Putamen (tissue), 1 donor: ENCODE measurements at regions not wholly inside any gene's neighbourhood (a gene's known extent, or its start where the extent isn't known, plus 50 kb on each side); places are given as distances from the start of the nearest gene placed in this dataset.
"Not testable (repeated sequence)": the region's sequence is repeated elsewhere in the genome, so short reads cannot be mapped to it uniquely, and the experiment has no call there.

Experiments used
- DNase-seq: peaks from one replicate; pipeline ENCODE4 v3.0.0-alpha.2; 2016; ENCODE audit warnings: low spot score

- DNase-seq = no peak
These were observed 584.0 kb downstream of the CHSY3 start for GRCh38 chr5:130488252-130488651.

- no peak for DNase-seq
These were observed 575.0 kb downstream of the CHSY3 start for GRCh38 chr5:130479045-130479804.

- DNase-seq = no peak
These were observed 572.1 kb downstream of the CHSY3 start for GRCh38 chr5:130476325-130476724.

GRCh38 chr5:130462516-130462915 lies 558.3 kb downstream of the CHSY3 start:
- no peak for DNase-seq

GRCh38 chr5:130455175-130455574 lies 550.9 kb downstream of the CHSY3 start:
- DNase-seq = no peak

GRCh38 chr5:130452744-130453143 lies 548.5 kb downstream of the CHSY3 start:
- DNase-seq = no peak

GRCh38 chr5:130436430-130436829 lies 532.2 kb downstream of the CHSY3 start:
- no peak for DNase-seq

- no peak for DNase-seq
These were observed 523.1 kb downstream of the CHSY3 start for GRCh38 chr5:130427222-130427955.

- DNase-seq = no peak
These were observed 521.2 kb downstream of the CHSY3 start for GRCh38 chr5:130425424-130425823.

GRCh38 chr5:130424341-130424740 lies 520.1 kb downstream of the CHSY3 start:
- DNase-seq = no peak

GRCh38 chr5:130402906-130403305 lies 498.6 kb downstream of the CHSY3 start:
- no peak for DNase-seq

GRCh38 chr5:130400091-130400490 lies 495.8 kb downstream of the CHSY3 start:
- DNase-seq = no peak

- DNase-seq = no peak
These were observed 494.6 kb downstream of the CHSY3 start for GRCh38 chr5:130398825-130399224.

- not testable (repeated sequence) for DNase-seq
These were observed 493.5 kb downstream of the CHSY3 start for GRCh38 chr5:130397727-130398126.

GRCh38 chr5:130397132-130397531 lies 492.9 kb downstream of the CHSY3 start:
- no peak for DNase-seq

- DNase-seq = not testable (repeated sequence)
These were observed 487.5 kb downstream of the CHSY3 start for GRCh38 chr5:130391727-130392264.

GRCh38 chr5:130386155-130386554 lies 481.9 kb downstream of the CHSY3 start:
- no peak for DNase-seq

- no peak for DNase-seq
These were observed 481.4 kb downstream of the CHSY3 start for GRCh38 chr5:130385656-130386055.

- no peak for DNase-seq
These were observed 461.7 kb downstream of the CHSY3 start for GRCh38 chr5:130365956-130366355.

- DNase-seq = no peak
These were observed 445.9 kb downstream of the CHSY3 start for GRCh38 chr5:130350131-130350530.

- no peak for DNase-seq
These were observed 433.1 kb downstream of the CHSY3 start for GRCh38 chr5:130337179-130337888.

GRCh38 chr5:130335117-130335516 lies 430.9 kb downstream of the CHSY3 start:
- no peak for DNase-seq

GRCh38 chr5:130333089-130333488 lies 428.8 kb downstream of the CHSY3 start:
- no peak for DNase-seq
